Fibroblast of skin of left quadriceps (primary cell): ENCODE measurements at regions not wholly inside any gene's neighbourhood (a gene's known extent, or its start where the extent isn't known, plus 50 kb on each side); places are given as distances from the start of the nearest gene placed in this dataset.
"Not testable (repeated sequence)": the region's sequence is repeated elsewhere in the genome, so short reads cannot be mapped to it uniquely, and the experiment has no call there.

Experiments used
- DNase-seq, 2 experiments: peaks; one replicate each; pipeline ENCODE4 v3.0.0-alpha.2; 2013; ENCODE audit warnings: low read depth in 2 of 2

DNA sequence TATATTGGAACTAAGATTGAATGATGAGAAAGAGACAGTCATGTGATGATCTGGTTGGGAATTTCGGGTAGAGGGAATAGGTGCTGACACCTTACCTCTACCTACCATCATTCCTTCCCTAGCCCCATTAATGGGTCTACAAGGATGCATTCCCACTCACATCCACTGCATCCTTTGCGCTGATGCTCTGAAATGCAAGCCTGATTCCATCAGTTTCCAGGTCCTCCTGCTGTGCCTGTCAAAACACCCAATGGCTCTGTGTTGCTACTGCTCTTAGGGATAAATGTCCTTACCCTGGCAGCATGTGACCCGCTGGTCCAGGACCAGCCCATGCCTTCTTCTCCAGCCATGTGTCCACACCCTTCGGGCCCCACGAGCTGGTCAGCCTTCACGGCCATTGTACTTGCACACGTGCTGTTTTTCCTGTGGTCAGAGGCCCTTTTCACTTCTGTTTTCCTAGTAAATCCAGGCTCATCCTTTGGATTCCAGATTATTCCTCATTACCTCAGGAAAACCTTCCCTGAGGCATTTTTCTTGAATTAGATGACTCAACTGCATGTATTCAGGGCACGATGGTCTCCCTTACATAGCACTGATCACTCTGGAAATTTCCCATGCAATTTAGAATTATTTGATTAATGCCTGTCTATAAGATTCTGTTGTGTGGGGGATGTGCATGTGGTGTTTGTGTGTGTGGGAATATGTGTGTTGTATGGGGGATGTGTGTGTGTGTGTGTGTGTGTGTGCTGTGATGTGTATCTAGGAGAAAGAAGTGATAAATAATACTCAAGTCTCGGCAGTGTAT lies 185.0 kb downstream of the DIRAS2 start:
- DNase-seq = no peak

DNA sequence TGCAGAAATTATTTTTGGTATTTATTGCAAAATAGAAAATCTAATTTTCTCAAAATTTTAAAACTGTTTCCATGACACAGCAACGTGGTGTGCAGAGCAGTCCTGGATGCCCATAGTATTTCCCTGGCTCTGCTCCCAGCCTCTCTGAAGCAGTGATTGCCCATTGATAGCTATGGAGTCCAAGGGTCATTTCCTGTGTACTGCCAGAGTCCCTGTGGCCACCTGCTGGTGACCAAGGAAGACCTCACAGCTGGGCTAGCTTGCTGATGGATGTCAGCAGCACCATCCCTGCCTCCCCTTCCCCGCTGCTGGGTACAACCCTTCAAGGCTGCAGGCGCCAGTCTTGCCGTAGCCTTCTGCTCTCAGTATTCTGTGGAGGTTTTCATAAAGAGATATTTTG lies 184.1 kb downstream of the DIRAS2 start:
- no peak for DNase-seq

DNA sequence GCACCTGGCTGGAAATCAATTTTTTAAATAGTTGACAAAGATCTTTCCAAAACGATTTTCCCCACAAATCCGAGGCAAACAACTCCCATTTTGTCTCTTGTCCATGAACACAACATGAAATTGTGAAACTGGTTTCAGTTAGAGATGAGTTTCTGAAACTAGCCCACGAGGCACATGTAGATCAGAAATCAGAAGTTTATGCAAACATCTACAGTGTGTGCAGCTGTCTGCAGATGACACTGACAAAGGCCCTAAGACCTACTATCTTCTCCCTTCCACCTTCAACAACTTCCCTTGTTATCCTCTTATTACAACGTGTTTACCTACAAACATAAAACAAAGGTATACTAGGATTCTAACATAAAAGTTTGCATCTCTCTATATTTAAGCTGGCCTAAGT lies 183.3 kb downstream of the DIRAS2 start:
- DNase-seq = no peak

DNA sequence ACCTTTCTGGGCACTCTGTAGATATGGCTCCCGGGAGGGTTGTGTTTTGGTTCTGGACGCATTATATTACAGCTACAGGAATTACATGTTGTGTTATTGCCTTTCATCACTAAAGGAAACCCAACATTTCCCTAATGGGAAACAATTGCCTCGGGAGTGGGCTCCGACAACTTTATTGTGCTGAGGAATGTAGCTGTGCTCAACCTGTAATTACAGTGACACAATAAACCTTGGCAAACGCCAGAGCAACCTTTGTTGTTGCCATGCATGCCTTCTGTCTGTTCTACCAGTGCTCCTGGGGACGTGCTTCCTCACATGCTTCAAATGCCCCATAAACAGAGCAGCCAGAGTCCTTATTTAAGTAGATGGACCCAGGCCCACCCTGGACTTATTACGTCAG lies 182.4 kb downstream of the DIRAS2 start:
- no peak for DNase-seq

DNA sequence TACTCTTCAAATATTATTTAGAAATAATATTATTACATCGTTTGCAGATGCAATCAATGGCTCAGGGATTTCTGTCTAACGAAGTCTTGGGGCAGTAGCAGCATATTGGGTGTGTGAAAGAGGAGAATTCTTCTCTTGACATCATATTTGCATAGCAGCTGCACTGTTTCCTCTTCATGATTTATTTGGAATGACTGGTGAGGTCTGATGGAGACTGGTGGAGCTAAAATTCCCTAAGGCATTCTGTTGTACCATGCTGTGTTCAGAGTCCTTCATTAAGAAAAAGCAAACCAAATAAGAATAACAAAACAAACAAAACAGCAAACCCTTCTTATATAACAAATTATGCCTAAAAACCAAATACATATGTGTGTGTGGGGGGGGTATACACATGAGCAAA lies 177.6 kb downstream of the DIRAS2 start:
- no peak for DNase-seq

DNA sequence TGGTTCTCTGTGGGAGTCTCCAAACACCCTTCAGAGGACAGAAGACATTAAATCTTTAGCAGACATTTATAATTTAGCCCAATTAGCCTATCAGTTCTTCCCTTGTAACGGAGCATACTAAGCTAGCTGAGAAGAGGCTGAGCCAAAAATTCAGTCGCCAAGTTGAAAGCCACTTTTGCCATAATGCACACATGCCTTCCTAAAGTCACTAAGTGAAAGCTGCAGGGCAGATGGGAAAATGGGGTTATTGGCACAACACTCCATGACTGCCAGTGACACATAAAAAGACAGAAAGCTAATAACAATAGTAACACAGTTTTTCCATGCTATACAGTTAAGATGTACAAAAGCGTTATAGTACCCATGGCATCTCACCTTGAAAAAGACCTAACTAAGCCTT lies 176.2 kb downstream of the DIRAS2 start:
- DNase-seq = no peak

DNA sequence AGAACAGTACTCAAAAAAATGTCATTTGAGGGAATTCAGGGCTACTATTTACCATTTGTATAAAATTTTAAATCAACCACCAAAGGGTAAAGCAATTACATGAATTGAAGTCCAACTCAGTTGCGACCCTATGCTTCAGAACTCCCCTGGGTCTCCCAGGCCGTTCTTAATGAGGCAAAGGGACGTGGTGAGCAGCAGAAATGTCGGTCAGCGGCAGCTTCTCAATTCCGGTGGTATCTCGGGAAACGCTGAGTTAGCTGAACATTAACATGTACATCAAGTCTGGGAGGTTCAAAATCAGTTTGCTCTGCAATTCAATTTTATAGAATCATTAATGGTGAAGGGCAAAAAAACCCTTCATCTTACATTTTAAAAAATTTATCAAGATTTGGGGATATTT lies 173.2 kb downstream of the DIRAS2 start:
- no peak for DNase-seq

DNA sequence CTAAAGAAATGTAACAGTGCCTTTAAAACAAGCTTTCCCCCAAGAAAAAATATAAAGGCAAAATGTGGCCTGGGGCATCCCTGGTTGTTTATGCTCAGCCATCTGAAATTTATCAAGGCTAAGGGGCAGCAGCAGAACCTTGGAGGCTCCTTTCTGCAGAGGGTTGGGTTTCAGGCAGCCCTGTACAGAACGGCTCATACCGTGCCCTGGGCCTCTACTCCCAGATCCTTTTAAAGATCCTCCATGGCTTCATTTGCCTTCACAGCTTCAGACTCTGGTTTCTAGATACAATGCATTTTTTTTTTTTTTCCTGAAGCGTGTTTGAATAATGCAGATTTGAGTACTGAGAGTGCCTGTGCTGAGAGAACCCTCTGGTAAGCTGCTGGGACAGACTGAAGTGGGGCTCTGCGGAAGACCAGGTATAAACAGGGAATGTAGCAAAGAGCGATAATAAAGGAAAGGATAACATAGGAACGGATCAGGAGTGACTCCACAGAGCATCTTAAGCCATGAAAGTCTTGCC lies 172.7 kb downstream of the DIRAS2 start:
- no peak for DNase-seq

DNA sequence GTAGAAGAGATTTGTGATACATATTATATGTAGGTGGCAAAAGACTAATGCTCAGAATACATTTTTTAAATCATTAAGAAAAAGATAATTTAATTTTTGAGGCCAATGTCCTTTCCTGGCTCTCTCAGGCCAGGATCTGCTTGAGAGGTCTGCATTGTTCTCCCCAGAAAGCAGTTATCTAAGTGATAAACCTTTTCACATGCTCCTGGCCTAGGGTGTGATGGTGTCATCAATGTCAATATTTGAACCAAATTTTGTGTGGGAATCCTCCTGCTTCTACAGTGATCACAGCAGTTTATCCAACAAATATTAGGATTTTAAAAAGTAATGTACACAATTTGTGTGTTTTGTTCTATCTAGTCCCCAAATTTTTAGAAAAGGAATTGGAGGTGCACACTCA lies 166.6 kb downstream of the DIRAS2 start:
- no peak for DNase-seq

DNA sequence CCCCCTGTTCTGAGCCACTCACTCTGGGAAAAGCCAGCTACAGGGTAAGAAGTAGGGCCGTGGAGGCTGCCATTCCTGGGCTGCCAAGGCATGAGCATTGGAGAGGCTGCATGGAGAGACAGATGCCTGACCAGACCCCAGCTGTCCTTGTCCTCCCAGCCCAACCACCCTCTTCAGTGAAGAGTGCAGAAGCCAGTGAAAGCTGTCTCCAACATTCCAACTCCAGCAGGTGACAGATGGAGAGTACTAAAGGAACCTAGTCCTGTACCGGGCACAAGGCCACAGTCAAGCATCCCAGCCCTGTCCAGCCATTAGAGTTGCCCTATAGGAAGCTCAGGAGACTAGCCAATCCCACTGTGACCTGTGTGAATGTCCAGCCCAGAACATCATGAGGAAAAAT lies 165.1 kb downstream of the DIRAS2 start:
- no peak for DNase-seq

DNA sequence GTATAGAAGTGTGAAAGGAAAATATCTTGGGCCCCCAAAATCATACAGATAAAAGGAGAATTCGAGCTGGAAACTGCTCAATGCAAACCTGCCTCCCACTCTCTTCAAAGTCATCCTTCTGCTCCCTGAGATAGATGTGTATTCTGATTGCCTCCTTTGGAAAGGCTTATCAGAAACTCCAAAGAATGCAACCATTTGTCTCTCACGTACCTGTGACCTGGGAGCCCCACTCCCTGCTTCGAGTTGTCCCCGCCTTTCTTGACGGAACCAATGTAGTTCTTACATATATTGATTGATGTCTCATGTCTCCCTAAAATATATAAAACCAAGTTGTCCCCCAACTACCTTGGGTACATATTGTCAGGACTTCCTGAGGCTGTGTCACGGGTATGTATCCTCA lies 163.8 kb downstream of the DIRAS2 start:
- no peak for DNase-seq

DNA sequence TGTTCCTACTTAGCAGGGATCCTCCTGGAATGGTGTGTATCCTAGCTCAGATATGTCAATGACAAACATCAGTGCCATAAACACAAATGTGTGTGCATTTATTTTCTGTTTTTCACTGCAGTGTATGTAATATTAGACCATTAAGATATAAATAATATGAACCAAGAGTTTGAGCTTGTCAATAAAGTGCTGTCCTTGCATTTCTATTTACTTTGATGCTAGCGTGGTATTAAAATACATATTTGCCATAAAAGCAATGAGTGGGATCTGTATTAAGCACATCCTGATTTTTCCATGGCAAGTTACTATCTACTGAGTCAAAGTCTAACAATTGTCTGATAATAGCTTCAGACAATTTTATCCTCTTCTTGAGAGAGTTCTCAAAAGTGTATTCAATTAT lies 157.6 kb downstream of the DIRAS2 start:
- no peak for DNase-seq

DNA sequence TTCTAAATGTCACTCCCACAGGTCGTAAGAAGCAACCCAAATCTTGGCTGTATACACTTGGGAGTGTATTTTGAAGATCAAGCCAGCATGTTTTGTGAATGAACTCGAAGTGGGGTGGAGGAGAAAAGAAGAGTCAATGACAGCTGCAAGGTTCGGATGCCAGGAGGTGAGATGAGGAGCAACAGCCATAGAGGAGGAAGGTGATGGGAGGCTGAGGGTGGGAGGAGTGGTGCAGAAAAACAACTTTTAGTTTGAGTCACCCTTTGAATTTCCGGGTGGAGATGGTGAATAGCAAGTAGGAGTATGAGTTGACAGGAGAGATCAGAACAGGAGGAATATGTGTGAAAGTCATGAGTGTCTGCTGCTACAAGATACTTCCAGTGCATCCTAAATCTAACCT lies 153.6 kb downstream of the DIRAS2 start:
- DNase-seq = no peak

DNA sequence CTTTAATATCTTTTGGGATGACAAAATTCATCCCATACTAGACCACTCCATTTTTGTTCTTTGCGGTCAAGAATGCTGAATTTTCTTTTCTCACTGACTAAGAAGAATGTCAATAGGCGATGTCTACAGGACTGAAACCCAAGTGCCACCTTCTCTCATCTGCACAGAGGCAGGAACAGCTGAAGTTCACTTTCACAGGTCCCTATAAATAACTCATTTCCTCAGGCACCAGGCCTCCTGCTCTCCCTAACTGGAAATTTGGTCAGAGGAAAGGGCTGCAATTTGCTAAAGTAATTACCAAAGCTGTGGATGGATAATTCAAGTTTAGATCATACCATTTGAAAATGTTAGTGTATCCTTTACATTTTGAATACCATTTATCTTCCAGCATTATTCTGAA lies 142.9 kb downstream of the DIRAS2 start:
- no peak for DNase-seq

DNA sequence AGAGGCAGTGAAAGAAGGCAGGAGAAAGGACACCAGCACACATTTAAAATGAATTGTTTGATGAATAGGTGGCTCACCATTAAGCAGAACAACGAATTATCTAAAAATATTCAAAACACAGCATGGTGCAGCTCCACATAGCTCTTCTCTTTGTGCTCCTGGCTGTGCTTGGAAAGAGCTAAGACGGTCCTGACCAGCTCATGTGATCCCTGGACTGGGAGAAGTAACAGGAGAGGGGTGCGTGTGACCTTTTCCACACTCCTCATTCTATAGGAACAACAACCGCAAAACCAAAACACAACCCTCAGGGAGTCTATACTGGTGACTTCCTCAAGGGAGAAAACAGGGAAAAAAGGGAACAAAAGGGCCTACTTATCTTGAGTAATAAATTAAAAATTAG lies 140.5 kb downstream of the DIRAS2 start:
- no peak for DNase-seq

DNA sequence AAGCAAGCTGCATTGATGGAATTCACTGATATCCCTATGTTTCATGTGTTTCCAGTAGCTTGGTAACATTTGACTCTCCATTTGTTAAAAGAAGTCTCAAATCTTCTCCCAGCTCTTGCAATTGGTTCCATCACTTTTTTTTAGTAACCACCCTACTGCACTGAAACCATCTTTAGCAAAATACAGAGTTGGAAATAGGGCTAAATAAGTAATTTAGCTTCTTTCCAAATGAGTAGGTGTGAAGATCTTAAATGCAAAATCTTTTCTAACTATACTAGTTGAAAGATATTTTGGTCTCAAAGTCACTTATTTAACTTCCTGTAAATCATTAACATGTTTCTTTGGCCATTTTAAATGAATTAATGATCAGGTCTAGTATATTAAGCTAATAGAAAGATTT lies 138.1 kb downstream of the DIRAS2 start:
- DNase-seq = no peak

DNA sequence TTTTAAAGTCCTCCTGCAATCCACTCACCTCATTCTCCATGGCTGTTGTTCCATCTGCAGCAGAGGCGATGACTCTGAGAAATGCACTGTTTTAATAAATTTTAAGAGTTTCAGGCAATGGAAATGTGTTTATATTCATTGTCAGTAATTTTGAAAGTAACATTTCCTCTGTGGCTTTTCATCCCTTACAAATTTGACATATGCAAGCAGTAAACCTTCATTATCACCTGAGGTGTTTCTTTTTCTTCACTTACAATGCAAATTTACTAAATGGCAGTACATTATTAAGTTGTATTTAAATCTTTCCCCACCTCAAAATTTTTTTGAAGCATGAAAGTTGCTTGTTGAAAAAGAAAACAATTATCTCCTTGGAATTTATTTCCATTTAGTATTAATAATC lies 136.9 kb downstream of the DIRAS2 start:
- DNase-seq = no peak

DNA sequence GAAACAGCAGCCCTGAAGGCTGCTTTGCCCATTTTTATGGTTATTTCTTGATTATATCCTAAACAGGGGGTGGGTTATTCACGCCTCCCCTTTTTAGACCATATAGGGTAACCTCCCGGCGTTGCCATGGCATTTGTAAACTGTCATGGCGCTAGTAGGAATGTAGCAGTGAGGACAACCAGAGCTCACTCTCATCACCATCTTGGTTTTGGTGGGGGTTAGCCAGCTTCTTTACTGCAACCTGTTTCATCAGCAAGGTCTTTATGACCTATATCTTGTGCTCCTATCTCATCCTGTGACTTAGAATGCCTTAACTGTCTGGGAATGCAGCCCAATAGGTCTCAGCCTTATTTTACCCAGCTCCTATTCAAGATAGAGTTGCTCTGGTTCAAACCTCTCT lies 136.2 kb downstream of the DIRAS2 start:
- not testable (repeated sequence) for DNase-seq

DNA sequence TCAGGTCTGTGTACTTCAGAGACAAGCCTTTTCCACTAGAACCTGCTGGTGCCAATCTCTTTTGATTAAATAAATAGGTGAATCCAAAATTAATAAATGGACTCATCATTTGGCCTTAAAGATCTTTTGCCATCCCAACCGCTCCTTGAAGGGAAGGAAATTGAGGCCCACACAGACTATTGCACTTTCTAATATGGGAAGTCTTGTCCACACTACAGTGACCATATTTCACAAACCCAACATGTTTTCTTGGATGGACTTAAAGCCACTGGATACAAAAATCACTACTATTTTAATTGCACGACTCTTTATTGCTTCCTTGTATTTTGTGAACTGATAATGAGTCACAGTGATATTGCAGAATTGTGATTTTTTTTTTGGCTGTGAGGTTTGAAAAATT lies 135.0 kb downstream of the DIRAS2 start:
- no peak for DNase-seq

DNA sequence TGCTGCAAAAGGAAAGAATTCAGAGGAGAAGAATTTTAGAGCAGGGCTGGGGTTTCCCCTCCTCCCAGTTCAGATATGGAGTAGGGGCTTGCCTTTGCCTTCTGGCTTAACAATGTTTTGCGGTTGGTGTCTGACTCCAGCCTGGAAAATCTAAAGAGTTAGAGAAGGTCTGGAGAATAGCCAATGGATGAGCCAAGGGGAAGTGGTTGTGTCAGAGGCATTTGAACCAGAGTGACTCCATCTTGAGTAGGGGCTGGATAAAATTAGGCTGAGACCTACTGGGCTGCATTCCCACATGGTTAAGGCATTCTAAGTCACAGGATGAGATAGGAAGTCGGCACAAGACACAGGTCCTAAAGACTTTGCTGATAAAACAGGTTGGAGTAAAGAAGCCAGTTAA lies 133.7 kb downstream of the DIRAS2 start:
- peak; percentile 38 to 42 for DNase-seq

DNA sequence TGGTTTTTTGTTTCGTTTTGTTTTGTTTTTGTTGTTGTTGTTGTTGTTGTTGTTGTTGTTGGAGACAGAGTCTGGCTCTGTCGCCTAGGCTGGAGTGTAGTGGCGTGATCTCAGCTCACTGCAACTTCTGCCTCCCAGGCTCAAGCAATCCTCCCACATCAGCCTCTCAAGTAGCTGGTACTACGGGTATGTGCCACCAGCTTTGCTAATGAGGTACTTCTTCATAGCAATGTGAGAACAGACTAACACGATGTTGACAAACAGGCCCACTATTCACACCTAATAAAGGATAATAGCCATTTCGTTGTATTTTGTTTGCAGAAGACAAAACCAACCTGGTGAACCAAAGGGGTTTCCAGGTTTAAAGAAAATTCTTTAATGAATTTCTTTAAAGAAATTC lies 130.9 kb downstream of the DIRAS2 start:
- DNase-seq = no peak

DNA sequence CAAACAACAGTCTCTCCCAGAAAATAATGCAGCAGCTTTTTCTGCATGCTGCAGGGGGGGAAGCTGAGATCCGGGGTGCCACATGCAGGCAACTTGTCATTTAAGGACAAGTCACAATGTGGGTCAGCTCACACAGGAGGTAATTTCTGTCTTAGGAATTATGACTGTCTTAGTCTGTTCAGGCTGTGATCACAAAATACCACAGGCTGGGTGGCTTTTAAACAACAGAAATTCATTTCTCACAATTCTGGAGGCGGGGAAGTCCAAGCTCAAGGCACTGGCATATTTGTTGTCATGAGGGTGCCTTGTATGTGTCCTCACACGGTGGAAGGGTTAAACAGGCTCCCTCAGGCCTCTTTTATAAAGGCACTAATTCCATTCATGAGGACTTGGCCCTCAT lies 127.7 kb downstream of the DIRAS2 start:
- no peak for DNase-seq

DNA sequence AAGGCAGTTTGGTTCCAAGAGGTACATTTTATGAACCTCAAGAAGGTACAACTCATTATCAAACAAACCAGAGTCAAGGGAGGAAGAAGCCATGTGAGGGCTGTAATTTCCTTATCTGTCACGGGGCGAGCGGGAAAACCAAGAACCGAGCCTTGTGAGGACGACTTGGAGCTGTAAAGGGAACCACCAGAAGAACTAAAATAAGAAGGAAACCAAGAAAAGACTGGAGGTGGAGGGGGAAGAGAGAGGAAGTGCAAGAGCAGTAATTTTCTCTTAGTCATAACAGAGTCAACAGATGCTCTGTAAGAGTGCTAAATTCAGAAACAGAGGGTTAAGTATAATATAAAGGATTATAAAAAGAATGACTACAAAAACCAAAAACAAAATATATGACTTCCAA lies 127.1 kb downstream of the DIRAS2 start:
- no peak for DNase-seq

DNA sequence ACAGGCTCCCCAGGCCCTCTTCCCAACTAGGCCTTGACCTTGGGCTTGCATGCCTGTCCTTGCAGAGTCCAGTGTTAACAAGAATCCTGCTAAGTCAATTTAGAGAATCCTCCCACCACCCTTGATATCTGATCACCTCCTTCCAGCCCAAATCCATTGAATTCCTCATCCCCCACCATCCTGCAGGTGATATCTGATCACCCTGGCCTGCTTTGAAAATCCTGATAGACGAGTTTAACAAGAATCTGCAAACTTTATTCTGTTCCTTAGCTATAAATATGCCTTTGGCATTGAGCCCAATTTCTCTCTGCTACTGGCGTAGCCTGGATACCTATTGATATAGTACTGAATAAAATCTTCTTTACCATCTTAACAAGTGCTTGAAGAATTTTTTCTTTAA lies 125.5 kb downstream of the DIRAS2 start:
- DNase-seq = no peak
